OCI-LY3 (cell line): ENCODE measurements at regions not wholly inside any gene's neighbourhood (a gene's known extent, or its start where the extent isn't known, plus 50 kb on each side); places are given as distances from the start of the nearest gene placed in this dataset.
A peak's percentile ranks its signal among the peaks of the same experiment; 100 is the strongest.

Experiments
- H2AFZ ChIP-seq: fragments of 200-600, 300-600 bp; shearing (Covaris generic); 2 replicates; pipeline ENCODE4 v1.6.0; 2014; ENCODE audit warnings: antibody characterized with exemption, low read depth, low read length
- H3K27ac ChIP-seq: fragments of 200-600, 300-600 bp; sonication (generic); 2 replicates; pipeline ENCODE4 v1.5.1; 2014; ENCODE audit warnings: mild to moderate bottlenecking, low read length, moderate library complexity, mixed read lengths
- H3K27me3 ChIP-seq: fragments of 200-600, 300-600 bp; sonication (generic); 2 replicates; pipeline ENCODE4 v1.6.1; 2014; ENCODE audit warnings: low read depth, low read length, mixed read lengths
- H3K36me3 ChIP-seq: fragments of 200-600, 300-600 bp; sonication (generic); replicated peaks from 2 replicates; pipeline ENCODE3; 2014; ENCODE audit warnings: low read depth, low read length, mixed read lengths
- H3K4me1 ChIP-seq: fragments of 300-600, 200-600 bp; sonication (generic); 2 replicates; pipeline ENCODE4 v1.6.1; 2014; ENCODE audit warnings: low read length, mixed read lengths
- H3K4me2 ChIP-seq: fragments of 200-600, 300-600 bp; sonication (generic); 2 replicates; pipeline ENCODE4 v1.6.1; 2014; ENCODE audit warnings: low read length, mixed read lengths
- H3K4me3 ChIP-seq: fragments of 300-600, 200-600 bp; sonication (generic); 2 replicates; pipeline ENCODE4 v1.5.1; 2014; ENCODE audit warnings: antibody characterized with exemption, mild to moderate bottlenecking, low read length, moderate library complexity
- H3K79me2 ChIP-seq: fragments of 300-600, 200-600 bp; shearing (Covaris generic); 2 replicates; pipeline ENCODE4 v1.6.1; 2014; ENCODE audit warnings: mild to moderate bottlenecking, low read length, mixed read lengths
- H3K9ac ChIP-seq: fragments of 300-600, 200-600 bp; shearing (Covaris generic); 2 replicates; pipeline ENCODE4 v1.6.0; 2014; ENCODE audit warnings: mild to moderate bottlenecking, low read length, moderate library complexity
- H3K9me3 ChIP-seq: fragments of 200-600, 300-600 bp; shearing (Covaris generic); 2 replicates; pipeline ENCODE4 v1.6.1; 2014; ENCODE audit warnings: low read length, mixed read lengths; ENCODE audit not compliant: insufficient read depth
- H4K20me1 ChIP-seq: fragments of 200-600, 300-600 bp; sonication (generic); 2 replicates; pipeline ENCODE4 v1.6.1; 2016; ENCODE audit warnings: low read length, mixed read lengths; ENCODE audit not compliant: insufficient read depth
- CTCF ChIP-seq: fragments of 200-600, 300-600 bp; sonication (generic); IDR thresholded peaks from 2 replicates; pipeline ENCODE4 v1.5.1; 2014; ENCODE audit warnings: antibody characterized with exemption, low read length, low read depth
- EZH2phosphoT487 ChIP-seq: fragments of 200-600 bp; shearing (Covaris generic); IDR thresholded peaks from 2 replicates; pipeline ENCODE4 v1.6.1; 2018; ENCODE audit warnings: antibody characterized with exemption, mixed run types, low read depth

- Histone ChIP-seq H3K4me1 (peaks cover 47% of the 10 kb centered on the region), H3K9ac (peak overlapping the region; percentile 29), H2AFZ (peak overlapping the region; percentile 76), H3K36me3 (no peaks in the 10 kb centered on the region), H3K4me3 (peak overlapping the region; percentile 65), H3K4me2 (peak overlapping the region; percentile 77), H3K79me2 (no peaks in the 10 kb centered on the region), H3K27me3 (0 out of 2 replicates have a peak, but pooled peaks cover 6% of the 10 kb centered on the region), H3K9me3 (no peaks in the 10 kb centered on the region), H3K27ac (no peak overlapping the region), H4K20me1 (no peaks in the 10 kb centered on the region)
- TF ChIP-seq CTCF (peak; percentile 93), EZH2phosphoT487 (no peak)
Measured at GRCh38 chr18:41391616-41392595, 563.1 kb upstream of the PIK3C3 start.

GRCh38 chr18:41390309-41390708 is 564.7 kb upstream of the PIK3C3 start:
- H3K27me3 ChIP-seq, result 0 out of 2 replicates have a peak, but pooled peaks cover 6% of the 10 kb centered on the region
- TF ChIP-seq CTCF, result no peak
- TF ChIP-seq EZH2phosphoT487, result no peak
- H3K4me2 ChIP-seq, result peak overlapping the region; percentile 77
- no peaks in the 10 kb centered on the region for H3K36me3 ChIP-seq
- no peaks in the 10 kb centered on the region for H3K79me2 ChIP-seq
- H2AFZ ChIP-seq, result peak overlapping the region; percentile 65
- H3K4me1 ChIP-seq, result peaks cover 41% of the 10 kb centered on the region
- H3K4me3 ChIP-seq, result peak overlapping the region; percentile 65
- H4K20me1 ChIP-seq, result no peaks in the 10 kb centered on the region
- peak overlapping the region; percentile 24; the same call in 1 of the 2 replicates for H3K9ac ChIP-seq
- no peaks in the 10 kb centered on the region for H3K9me3 ChIP-seq
- H3K27ac ChIP-seq, result peak overlapping the region; percentile 66

GRCh38 chr18:41378598-41378997 is 576.4 kb upstream of the PIK3C3 start:
- Histone ChIP-seq H3K79me2 (no peaks in the 10 kb centered on the region), H3K4me1 (0 out of 2 replicates have a peak, but pooled peaks cover 9% of the 10 kb centered on the region), H3K9me3 (no peaks in the 10 kb centered on the region), H3K9ac (peak overlapping the region; percentile 9; the same call in 1 of the 2 replicates), H4K20me1 (no peaks in the 10 kb centered on the region), H3K36me3 (no peaks in the 10 kb centered on the region), H3K27ac (no peak overlapping the region), H3K27me3 (0 out of 2 replicates have a peak, but pooled peaks cover 2% of the 10 kb centered on the region), H3K4me2 (peak overlapping the region; percentile 49), H3K4me3 (peak overlapping the region; percentile 51), H2AFZ (peak overlapping the region; percentile 86)
- TF ChIP-seq EZH2phosphoT487, result no peak
- peak; percentile 90 for TF ChIP-seq CTCF

- Histone ChIP-seq H3K4me1 (0 out of 2 replicates have a peak, but pooled peaks cover 5% of the 10 kb centered on the region), H3K9ac (no peak overlapping the region), H3K79me2 (no peaks in the 10 kb centered on the region), H3K27ac (no peak overlapping the region), H3K4me3 (no peak overlapping the region), H2AFZ (no peak overlapping the region), H3K4me2 (no peak overlapping the region), H3K9me3 (no peaks in the 10 kb centered on the region), H3K27me3 (no peaks in the 10 kb centered on the region), H3K36me3 (no peaks in the 10 kb centered on the region), H4K20me1 (no peaks in the 10 kb centered on the region)
- no peak for TF ChIP-seq EZH2phosphoT487
- no peak for TF ChIP-seq CTCF
Measured at GRCh38 chr18:41373612-41374011, 581.4 kb upstream of the PIK3C3 start.
